ENCODE measurements at regions not wholly inside any gene's neighbourhood (a gene's known extent, or its start where the extent isn't known, plus 50 kb on each side); places are given as distances from the start of the nearest gene placed in this dataset.

DNA sequence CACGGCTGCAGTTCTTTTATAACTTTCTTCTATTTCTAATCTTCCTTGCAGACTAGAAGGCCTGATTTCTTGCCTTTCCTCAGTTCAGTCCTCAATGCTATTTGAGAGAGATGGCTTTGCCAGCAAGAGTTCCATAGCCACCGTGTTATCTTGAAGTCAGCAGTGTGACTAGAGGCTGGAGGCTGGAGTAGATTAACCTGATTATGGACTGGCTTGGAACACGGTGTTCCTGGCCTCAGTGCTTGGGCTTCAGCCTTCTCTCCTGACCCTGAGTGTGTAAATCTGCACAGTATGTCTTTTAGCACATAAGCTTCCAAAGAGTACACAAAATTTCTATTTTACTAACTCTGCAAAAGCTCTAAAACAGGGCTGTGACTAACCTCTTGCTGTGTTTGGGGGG, 61.4 kb downstream of the CCDC54 start:
- no peak for TF ChIP-seq POLR2A (IDR thresholded peaks at IDR 0.05; ENCODE audit: low read depth, low read length)
- TF ChIP-seq POLR2AphosphoS5 (IDR thresholded peaks at IDR 0.05; ENCODE audit: low read depth, low read length): no peak
- TF ChIP-seq TAF1 (IDR thresholded peaks at IDR 0.05; ENCODE audit: borderline replicate concordance, low read depth, low read length): no peak

Measured in GM12892 (cell line).